Activated B cell treated with CpG ODN at 0.5 μM for 24 hours (primary cell): ENCODE measurements at regions not wholly inside any gene's neighbourhood (a gene's known extent, or its start where the extent isn't known, plus 50 kb on each side); places are given as distances from the start of the nearest gene placed in this dataset.

ENCODE experiments used
- ATAC-seq: fragments of 200-7000 bp; cut with Tn5 transposase; one replicate; pipeline ENCODE4 v1.10.0; 2021; ENCODE audit warnings: low read depth, mild to moderate bottlenecking, moderate library complexity
- CTCF ChIA-PET: fragments of 350-600 bp; sonication (Branson Sonifier 250); formaldehyde crosslinking; loops from one replicate; lab custom pipeline; 2021; ENCODE audit warnings: antibody characterized with exemption; lab: Charles Lee
- POLR2A ChIA-PET: fragments of 350-600 bp; sonication (Branson Sonifier 250); formaldehyde crosslinking; loops from one replicate; lab custom pipeline; 2021; ENCODE audit warnings: antibody characterized with exemption; lab: Charles Lee
- DNase-seq: peaks from one replicate; pipeline ENCODE4 v3.0.0; 2022
- H3K27ac Mint-ChIP-seq: one replicate; pipeline ENCODE4 v1.8.0; 2020; ENCODE audit warnings: mixed read lengths
- H3K27me3 Mint-ChIP-seq: one replicate; pipeline ENCODE4 v1.8.0; 2021; ENCODE audit warnings: mixed read lengths
- H3K36me3 Mint-ChIP-seq: one replicate; pipeline ENCODE4 v1.8.0; 2021; ENCODE audit warnings: low read depth, mixed read lengths
- H3K4me1 Mint-ChIP-seq: one replicate; pipeline ENCODE4 v1.8.0; 2021; ENCODE audit warnings: mixed read lengths
- H3K4me3 Mint-ChIP-seq: one replicate; pipeline ENCODE4 v1.8.0; 2020; ENCODE audit warnings: mild to moderate bottlenecking, mixed read lengths
- H3K9me3 Mint-ChIP-seq: one replicate; pipeline ENCODE4 v1.8.0; 2020; ENCODE audit warnings: mixed read lengths
- intact Hi-C: fragments of 100-400 bp; cut with micrococcal nuclease; formaldehyde crosslinking; loops from one replicate; pipeline ENCODE4 v1.15.1; 2024
- TF ChIP-seq, protein P1 (sequence below): fragments of 200-600 bp; IDR thresholded peaks from one replicate; pipeline ENCODE4 v1.8.0; 2022; ENCODE audit warnings: antibody characterized with exemption, mild to moderate bottlenecking

DNA sequence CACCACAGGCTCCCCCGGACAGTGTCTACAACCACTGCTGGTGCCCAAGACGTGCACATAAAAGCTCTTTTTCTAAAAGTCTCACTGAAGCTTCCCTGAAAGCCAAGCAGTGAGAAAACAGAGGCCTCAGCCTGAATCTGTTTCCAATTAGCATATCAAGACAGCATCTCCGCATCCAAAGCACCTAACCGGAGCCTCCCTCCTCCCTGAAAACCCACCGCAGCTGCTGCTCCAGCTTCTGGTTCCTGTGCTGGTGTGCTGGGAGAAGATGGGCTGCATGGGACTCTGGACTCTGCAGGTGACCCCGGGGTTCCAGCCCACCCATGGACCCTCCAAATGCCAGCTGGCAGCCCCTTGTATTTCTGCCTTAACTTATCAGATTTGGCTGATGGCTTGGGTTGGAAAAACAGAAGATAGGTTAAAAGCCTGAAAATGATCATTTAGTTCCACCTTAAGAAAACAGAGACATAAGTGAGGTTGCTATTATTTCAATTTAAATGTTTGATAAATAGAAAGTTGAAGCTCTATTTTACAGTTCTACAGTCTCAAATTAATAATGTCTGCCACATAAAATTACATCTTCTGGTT is 103.3 kb downstream of the TMEM18 start:
- Mint-ChIP-seq H3K27ac (no peak overlapping the region), H3K4me1 (no peaks in the 10 kb centered on the region), H3K27me3 (peaks cover 30% of the 10 kb centered on the region), H3K9me3 (peaks cover 27% of the 10 kb centered on the region), H3K4me3 (no peak overlapping the region), H3K36me3 (no peaks in the 10 kb centered on the region)
- no peak for DNase-seq
- CTCF ChIA-PET = no interaction called here
- no peak for ATAC-seq
- POLR2A ChIA-PET = no interaction called here
- TF ChIP-seq, protein P1, sequence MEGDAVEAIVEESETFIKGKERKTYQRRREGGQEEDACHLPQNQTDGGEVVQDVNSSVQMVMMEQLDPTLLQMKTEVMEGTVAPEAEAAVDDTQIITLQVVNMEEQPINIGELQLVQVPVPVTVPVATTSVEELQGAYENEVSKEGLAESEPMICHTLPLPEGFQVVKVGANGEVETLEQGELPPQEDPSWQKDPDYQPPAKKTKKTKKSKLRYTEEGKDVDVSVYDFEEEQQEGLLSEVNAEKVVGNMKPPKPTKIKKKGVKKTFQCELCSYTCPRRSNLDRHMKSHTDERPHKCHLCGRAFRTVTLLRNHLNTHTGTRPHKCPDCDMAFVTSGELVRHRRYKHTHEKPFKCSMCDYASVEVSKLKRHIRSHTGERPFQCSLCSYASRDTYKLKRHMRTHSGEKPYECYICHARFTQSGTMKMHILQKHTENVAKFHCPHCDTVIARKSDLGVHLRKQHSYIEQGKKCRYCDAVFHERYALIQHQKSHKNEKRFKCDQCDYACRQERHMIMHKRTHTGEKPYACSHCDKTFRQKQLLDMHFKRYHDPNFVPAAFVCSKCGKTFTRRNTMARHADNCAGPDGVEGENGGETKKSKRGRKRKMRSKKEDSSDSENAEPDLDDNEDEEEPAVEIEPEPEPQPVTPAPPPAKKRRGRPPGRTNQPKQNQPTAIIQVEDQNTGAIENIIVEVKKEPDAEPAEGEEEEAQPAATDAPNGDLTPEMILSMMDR = no peak
- intact Hi-C loops = no loop called here

DNA sequence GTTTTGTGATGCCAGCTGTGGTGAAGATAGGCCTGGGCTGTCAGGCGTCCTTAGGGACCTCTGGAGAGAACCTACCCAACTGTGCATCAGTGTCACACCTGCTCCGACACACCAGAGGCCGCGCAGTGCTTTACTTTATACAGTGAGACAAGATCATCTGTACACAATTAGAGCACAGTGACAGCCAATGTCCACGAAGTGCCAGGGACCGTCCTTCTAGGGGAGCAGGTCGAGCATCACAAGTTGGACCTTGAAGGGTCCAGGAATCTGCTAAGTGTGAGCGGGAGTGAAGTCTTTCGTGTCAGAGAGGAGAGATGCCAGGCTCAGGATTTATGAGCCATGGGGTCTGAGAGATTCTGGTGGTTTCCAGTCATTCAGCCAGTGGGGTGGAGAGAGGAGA is 104.2 kb downstream of the TMEM18 start:
- ChIA-PET CTCF (no interaction called here), POLR2A (no interaction called here)

DNA sequence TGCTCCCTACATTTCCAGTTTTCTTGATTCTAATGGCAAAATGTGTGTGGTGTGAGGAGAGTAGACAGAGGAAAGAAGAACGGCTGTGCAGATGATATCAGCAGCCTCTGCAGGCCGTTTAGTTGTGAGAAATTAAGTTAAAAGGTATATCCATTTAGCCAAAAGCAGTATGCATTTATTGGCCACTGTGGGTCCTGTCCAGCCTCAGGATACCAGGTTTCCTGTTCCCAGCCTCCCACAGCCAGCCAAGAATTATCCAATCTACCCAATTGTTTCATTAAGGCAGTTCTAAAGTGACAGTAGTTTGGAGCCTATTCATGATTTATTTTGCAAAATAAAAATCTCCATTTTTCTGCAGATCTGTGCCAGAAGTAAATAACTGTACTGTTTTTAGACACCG is 107.5 kb downstream of the TMEM18 start:
- no peak overlapping the region for H3K27ac Mint-ChIP-seq
- H3K36me3 Mint-ChIP-seq = no peaks in the 10 kb centered on the region
- no peaks in the 10 kb centered on the region for H3K4me1 Mint-ChIP-seq
- DNase-seq (no peak), ATAC-seq (no peak)
- intact Hi-C loops = no loop called here
- TF ChIP-seq, protein P1 = no peak
- H3K27me3 Mint-ChIP-seq = peaks cover 45% of the 10 kb centered on the region
- CTCF ChIA-PET = no interaction called here
- H3K4me3 Mint-ChIP-seq = no peak overlapping the region
- peaks cover 15% of the 10 kb centered on the region for H3K9me3 Mint-ChIP-seq
- POLR2A ChIA-PET = no interaction called here

More for the DNA sequence above, 104.2 kb downstream of the TMEM18 start:
- H3K4me3 Mint-ChIP-seq = no peak overlapping the region
- H3K27ac Mint-ChIP-seq = no peak overlapping the region
- intact Hi-C loops = no loop called here
- no peaks in the 10 kb centered on the region for H3K4me1 Mint-ChIP-seq
- H3K9me3 Mint-ChIP-seq = peaks cover 27% of the 10 kb centered on the region
- peaks cover 34% of the 10 kb centered on the region for H3K27me3 Mint-ChIP-seq
- TF ChIP-seq, protein P1 = no peak
- no peak for DNase-seq
- H3K36me3 Mint-ChIP-seq = no peaks in the 10 kb centered on the region
- ATAC-seq = no peak

DNA sequence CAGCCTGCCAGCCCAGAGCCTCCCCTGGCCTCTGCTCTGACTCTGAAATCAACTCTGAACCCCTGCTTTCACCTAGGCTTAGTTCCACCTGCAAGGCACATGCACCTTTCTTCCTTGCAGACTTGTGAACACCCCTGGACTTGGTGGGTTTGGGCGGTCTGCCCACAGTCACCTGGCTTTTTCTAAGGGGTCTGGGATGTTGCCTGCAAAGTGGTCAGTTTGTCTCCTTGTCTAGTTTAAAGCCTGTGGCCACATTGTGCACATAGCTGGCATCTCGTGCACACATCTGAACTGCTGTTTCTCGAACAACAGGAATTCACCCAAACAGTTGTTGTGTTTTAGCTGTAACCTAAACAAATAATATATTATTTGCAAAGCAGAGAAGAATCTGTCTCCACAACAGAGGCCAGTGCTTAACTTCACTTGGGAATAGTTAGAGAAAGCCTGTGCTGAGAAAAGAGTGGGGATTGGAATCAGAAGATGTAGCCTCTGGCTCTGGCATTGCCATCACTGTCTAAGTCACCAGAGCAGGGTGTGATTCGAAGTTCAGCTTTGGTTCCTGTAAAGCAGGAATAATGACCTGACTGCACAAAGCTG is 108.5 kb downstream of the TMEM18 start:
- POLR2A ChIA-PET = no interaction called here
- Mint-ChIP-seq H3K27ac (no peak overlapping the region), H3K4me3 (no peak overlapping the region), H3K27me3 (peaks cover 45% of the 10 kb centered on the region), H3K36me3 (no peaks in the 10 kb centered on the region), H3K9me3 (peaks cover 14% of the 10 kb centered on the region), H3K4me1 (no peaks in the 10 kb centered on the region)
- TF ChIP-seq, protein P1 = no peak
- intact Hi-C loops = no loop called here
- no peak for DNase-seq
- CTCF ChIA-PET = no interaction called here
- no peak for ATAC-seq

DNA sequence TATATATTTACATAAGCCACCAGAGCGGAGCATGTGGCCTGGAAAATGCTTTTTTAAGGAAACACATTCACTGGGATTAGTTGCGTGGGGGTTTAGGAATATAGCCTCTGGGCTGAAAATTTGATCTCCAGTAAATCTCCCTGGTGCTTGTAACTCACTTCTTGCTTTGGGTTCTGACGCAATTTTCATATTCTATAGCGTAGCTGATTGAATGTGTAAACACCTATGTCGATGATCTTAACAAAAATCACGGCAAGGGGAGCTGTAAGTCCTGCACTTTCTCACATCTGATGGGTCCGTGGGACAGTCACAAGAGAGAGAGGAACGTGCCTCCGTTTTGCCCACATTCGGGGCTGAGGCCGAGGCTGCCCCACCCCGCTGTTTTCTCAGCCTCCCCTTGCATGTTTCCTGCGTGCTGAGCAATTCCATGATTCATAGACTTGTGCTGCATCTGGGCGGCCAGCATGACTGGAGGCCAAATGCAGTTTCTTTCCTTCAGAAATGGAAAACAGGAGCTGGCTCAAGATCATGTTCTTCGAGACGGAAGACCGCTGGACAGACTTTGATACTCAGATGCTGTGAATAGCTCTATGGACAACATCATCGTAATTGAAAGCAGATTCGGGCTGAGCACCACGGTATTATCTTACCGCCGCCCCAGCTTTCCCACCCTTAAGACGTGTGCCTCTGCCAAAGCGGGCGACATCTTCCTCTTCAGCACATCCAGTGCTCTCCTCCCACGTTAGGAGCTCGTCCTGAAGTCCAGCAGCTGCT is 109.2 kb downstream of the TMEM18 start:
- Mint-ChIP-seq H3K27ac (no peak overlapping the region), H3K9me3 (peaks cover 14% of the 10 kb centered on the region), H3K27me3 (peaks cover 42% of the 10 kb centered on the region), H3K36me3 (no peaks in the 10 kb centered on the region), H3K4me3 (no peak overlapping the region), H3K4me1 (no peaks in the 10 kb centered on the region)
- POLR2A ChIA-PET = no interaction called here
- DNase-seq = no peak
- intact Hi-C loops = no loop called here
- ATAC-seq = no peak
- TF ChIP-seq, protein P1 = no peak
- CTCF ChIA-PET = no interaction called here
